Suppressor macrophage (primary cell): ENCODE measurements at regions not wholly inside any gene's neighbourhood (a gene's known extent, or its start where the extent isn't known, plus 50 kb on each side); places are given as distances from the start of the nearest gene placed in this dataset.
"Not testable (repeated sequence)": the region's sequence is repeated elsewhere in the genome, so short reads cannot be mapped to it uniquely, and the experiment has no call there.

Source experiments
- DNase-seq, 4 experiments: peaks; one replicate each; pipeline ENCODE4 v3.0.0-alpha.2; 2020 to 2022

GRCh38 chr6:127406722-127407121, 52.5 kb downstream of the KIAA0408 start:
- not testable (repeated sequence) for DNase-seq

GRCh38 chr6:127406122-127406521, 53.1 kb downstream of the KIAA0408 start:
- no peak for DNase-seq

DNA sequence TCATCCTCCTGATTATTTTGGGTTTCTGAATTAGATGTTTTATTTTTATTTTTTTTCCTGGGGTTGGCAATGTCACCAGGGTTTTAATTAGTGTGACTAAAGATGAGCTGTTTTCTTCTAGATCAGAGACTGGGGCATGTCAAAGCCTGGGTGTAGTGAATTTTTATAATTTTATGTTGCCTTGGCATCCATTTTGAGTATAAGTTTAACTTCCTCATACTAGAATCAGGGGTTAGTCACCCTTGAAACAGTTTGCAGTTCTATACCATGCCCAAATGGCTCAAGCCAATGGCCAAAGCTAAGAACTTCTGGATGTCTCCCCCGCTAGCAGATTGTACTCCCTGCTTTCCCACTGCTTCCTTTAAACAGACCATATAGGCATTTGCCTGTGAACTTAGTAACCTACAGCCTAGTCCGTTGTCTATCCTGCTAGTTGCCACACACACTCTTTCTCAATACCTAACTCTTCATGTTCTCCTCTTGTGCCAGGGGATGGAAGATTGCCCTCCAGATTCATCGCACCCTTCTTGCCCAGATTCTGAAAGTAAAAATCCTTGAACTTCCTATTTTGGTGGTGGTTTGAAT, 54.5 kb downstream of the KIAA0408 start:
- DNase-seq: peak in 1 of 4 experiments; percentile 6

DNA sequence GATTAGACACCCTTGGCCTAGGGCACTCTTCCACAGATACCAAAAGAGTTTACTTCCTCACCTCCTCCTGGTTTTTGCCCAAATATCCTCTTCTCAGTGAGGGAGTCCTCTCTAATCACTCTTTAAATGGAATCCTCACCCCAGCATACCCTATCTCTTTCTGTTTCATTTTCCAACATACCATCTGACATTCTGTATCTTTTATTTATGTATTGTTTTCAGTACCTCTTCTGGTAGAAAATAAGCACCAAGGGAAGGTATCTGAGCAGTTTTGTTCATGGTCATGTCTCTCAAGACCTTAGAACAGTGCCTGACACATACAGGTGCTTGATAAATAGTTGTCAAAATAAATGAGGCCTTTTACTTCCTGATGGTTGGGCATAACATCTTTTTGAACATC, 55.1 kb downstream of the KIAA0408 start:
- no peak for DNase-seq

- DNase-seq: peak in 2 of 4 experiments; percentile 6 to 17
Measured at GRCh38 chr6:127403636-127404035, 55.6 kb downstream of the KIAA0408 start.

DNA sequence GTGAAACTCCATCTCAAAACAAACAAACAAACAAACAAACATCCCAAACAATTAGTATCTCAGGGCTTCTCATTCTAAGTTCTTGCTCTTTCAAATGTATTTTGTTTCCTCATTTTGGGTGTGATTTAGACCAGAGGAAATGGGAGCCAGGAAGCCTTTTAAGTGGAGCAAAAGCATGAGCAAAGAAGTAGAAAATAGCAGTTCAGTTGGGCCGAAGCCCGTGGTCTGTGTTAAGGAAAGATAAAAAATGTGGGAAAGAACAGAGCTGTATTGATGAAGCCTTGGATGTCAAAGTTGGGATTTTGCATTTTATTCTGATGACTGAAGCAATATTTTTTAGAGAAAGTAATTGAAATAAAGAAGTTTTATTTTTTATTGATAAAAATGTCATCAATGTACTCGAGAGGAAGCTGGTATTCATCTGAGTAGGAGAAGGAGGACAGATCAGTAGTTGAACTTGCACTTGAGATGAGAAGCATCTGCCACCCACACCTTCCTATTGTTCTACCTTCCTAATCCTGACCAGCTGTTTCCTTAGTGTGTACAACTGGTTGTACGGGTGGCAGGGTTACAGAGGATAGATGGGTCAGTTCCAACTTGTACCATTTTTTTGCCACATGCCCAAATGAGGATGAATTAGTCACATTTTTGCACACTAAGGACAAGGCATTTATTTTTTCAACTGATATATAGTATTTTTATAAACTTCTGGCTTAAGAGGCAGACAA, 56.1 kb downstream of the KIAA0408 start:
- DNase-seq: no peak

- no peak for DNase-seq
Measured at GRCh38 chr6:127397729-127398630, 54.6 kb upstream of the ECHDC1 start.

- not testable (repeated sequence) for DNase-seq
Measured at GRCh38 chr6:127397171-127397597, 53.8 kb upstream of the ECHDC1 start.
